GM21381 (cell line): ENCODE measurements at regions not wholly inside any gene's neighbourhood (a gene's known extent, or its start where the extent isn't known, plus 50 kb on each side); places are given as distances from the start of the nearest gene placed in this dataset.

Source experiments
- ATAC-seq: cut with Tn5 transposase; IDR thresholded peaks from one replicate; pipeline ENCODE4 v1.9.1; 2021; ENCODE audit warnings: mild to moderate bottlenecking, moderate library complexity; ENCODE audit not compliant: unreplicated experiment

- no peak for ATAC-seq
Observed at GRCh38 chr3:102207151-102207571, 227.7 kb upstream of the ZPLD1 start.

GRCh38 chr3:102215166-102215565, 219.6 kb upstream of the ZPLD1 start:
- ATAC-seq, result no peak

GRCh38 chr3:102223132-102223531, 211.7 kb upstream of the ZPLD1 start:
- ATAC-seq, result no peak

GRCh38 chr3:102224171-102224570, 210.6 kb upstream of the ZPLD1 start:
- ATAC-seq, result no peak

GRCh38 chr3:102225005-102225404, 209.8 kb upstream of the ZPLD1 start:
- ATAC-seq, result no peak

- peak; percentile 44 for ATAC-seq
Observed at GRCh38 chr3:102225407-102226132, 209.2 kb upstream of the ZPLD1 start.

- no peak for ATAC-seq
Observed at GRCh38 chr3:102226463-102226862, 208.4 kb upstream of the ZPLD1 start.

- peak; percentile 48 for ATAC-seq
Observed at GRCh38 chr3:102229062-102229655, 205.7 kb upstream of the ZPLD1 start.

- no peak for ATAC-seq
Observed at GRCh38 chr3:102230057-102230456, 204.8 kb upstream of the ZPLD1 start.

GRCh38 chr3:102233881-102234280, 200.9 kb upstream of the ZPLD1 start:
- peak; percentile 95 for ATAC-seq

GRCh38 chr3:102235679-102236078, 199.1 kb upstream of the ZPLD1 start:
- ATAC-seq, result no peak

- no peak for ATAC-seq
Observed at GRCh38 chr3:102237181-102237580, 197.6 kb upstream of the ZPLD1 start.

- ATAC-seq, result no peak
Observed at GRCh38 chr3:102237838-102238237, 197.0 kb upstream of the ZPLD1 start.

- no peak for ATAC-seq
Observed at GRCh38 chr3:102238362-102238761, 196.5 kb upstream of the ZPLD1 start.

GRCh38 chr3:102240720-102241119, 194.1 kb upstream of the ZPLD1 start:
- no peak for ATAC-seq

- no peak for ATAC-seq
Observed at GRCh38 chr3:102248981-102249705, 185.7 kb upstream of the ZPLD1 start.

GRCh38 chr3:102255736-102256135, 179.1 kb upstream of the ZPLD1 start:
- ATAC-seq, result no peak

- peak; percentile 70 for ATAC-seq
Observed at GRCh38 chr3:102258666-102259227, 176.1 kb upstream of the ZPLD1 start.

- no peak for ATAC-seq
Observed at GRCh38 chr3:102259663-102260062, 175.2 kb upstream of the ZPLD1 start.

GRCh38 chr3:102265720-102266119, 169.1 kb upstream of the ZPLD1 start:
- no peak for ATAC-seq

- ATAC-seq, result no peak
Observed at GRCh38 chr3:102269406-102269805, 165.4 kb upstream of the ZPLD1 start.

GRCh38 chr3:102290241-102290640, 144.6 kb upstream of the ZPLD1 start:
- no peak for ATAC-seq
